Adrenal gland (tissue), 5 donors: ENCODE measurements at regions not wholly inside any gene's neighbourhood (a gene's known extent, or its start where the extent isn't known, plus 50 kb on each side); places are given as distances from the start of the nearest gene placed in this dataset.

Source experiments
- CTCF ChIP-seq, 6 experiments: fragments of 450-650 bp in 4 of 6; fragments of 200-600 bp in 2 of 6; sonication (generic) in 1 of 6; IDR thresholded peaks; 1 replicate in 5 of 6; 2 replicates in 1 of 6; pipeline versions ENCODE4 v1.5.1 to v1.8.0; 2016 to 2021; ENCODE audit warnings: antibody characterized with exemption in 6 of 6, mild to moderate bottlenecking in 2 of 6, moderate library complexity in 1 of 6
- POLR2A ChIP-seq, 2 donors: fragments of 450-650 bp; IDR thresholded peaks; one replicate each; pipeline ENCODE4 v1.6.1; 2017; ENCODE audit warnings: antibody characterized with exemption in 2 of 2, mild to moderate bottlenecking in 2 of 2, moderate library complexity in 1 of 2
- donor health status: DM: no; HTN: no; CAD: no.

- TF ChIP-seq CTCF (IDR thresholded peaks at IDR 0.05), result no peak
- no peak for TF ChIP-seq POLR2A (IDR thresholded peaks at IDR 0.05)
Observed at GRCh38 chr1:193325042-193325441, 138.6 kb upstream of the B3GALT2 start.
